ENCODE measurements at regions not wholly inside any gene's neighbourhood (a gene's known extent, or its start where the extent isn't known, plus 50 kb on each side); places are given as distances from the start of the nearest gene placed in this dataset.
"Not testable (repeated sequence)": the region's sequence is repeated elsewhere in the genome, so short reads cannot be mapped to it uniquely, and the experiment has no call there.

DNA sequence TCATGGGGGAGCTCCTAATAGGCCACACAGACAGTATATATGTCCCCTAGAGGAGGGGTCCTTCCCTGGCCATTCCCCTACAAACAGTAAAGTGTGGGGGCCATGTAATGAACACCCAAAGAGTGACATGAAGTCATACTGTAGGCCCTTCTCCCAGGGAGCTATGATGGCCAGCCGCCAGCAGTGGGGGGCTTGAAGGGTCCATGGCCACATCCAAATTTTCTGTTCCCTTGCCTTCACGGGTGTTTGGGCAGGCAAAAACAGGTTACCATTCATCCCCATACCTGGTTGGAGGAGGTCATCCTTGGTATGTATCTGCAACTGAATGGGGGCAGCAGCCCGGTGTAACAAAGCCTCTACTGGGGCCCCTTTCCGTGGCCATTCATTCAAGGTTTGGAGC lies 2118.0 kb downstream of the LRRC4C start:
- Mint-ChIP-seq H3K27me3 (ENCODE audit: insufficient read depth) (no peaks in the 10 kb centered on the region), H3K36me3 (ENCODE audit: low read depth) (no peaks in the 10 kb centered on the region), H3K9me3 (peaks cover 34% of the 10 kb centered on the region), H3K4me1 (no peaks in the 10 kb centered on the region), H3K4me3 (no peak overlapping the region), H3K27ac (no peak overlapping the region)
- H3K9me3 ChIP-seq (ENCODE audit: control insufficient read depth, low read length) = peaks cover 32% of the 10 kb centered on the region
- no peak overlapping the region for H3K9ac ChIP-seq (ENCODE audit: extremely low read depth, low read length, poor library complexity, severe bottlenecking)
- 95 to 100% methylated on average over 2 to 4 of the region's 4 CpGs for WGBS, 2 experiments (ENCODE audit: insufficient coverage in 1 of 2, insufficient read length in 1 of 2)
- DNase-seq = no peak
- TF ChIP-seq, protein P1, sequence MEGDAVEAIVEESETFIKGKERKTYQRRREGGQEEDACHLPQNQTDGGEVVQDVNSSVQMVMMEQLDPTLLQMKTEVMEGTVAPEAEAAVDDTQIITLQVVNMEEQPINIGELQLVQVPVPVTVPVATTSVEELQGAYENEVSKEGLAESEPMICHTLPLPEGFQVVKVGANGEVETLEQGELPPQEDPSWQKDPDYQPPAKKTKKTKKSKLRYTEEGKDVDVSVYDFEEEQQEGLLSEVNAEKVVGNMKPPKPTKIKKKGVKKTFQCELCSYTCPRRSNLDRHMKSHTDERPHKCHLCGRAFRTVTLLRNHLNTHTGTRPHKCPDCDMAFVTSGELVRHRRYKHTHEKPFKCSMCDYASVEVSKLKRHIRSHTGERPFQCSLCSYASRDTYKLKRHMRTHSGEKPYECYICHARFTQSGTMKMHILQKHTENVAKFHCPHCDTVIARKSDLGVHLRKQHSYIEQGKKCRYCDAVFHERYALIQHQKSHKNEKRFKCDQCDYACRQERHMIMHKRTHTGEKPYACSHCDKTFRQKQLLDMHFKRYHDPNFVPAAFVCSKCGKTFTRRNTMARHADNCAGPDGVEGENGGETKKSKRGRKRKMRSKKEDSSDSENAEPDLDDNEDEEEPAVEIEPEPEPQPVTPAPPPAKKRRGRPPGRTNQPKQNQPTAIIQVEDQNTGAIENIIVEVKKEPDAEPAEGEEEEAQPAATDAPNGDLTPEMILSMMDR (conservative IDR thresholded peaks at IDR 0.05) = no peak
- H3K27me3 ChIP-seq (ENCODE audit: control insufficient read depth, insufficient read depth, low read length, poor library complexity, severe bottlenecking) = no peaks in the 10 kb centered on the region
- H3K27ac ChIP-seq (ENCODE audit: low read depth, low read length) = no peak overlapping the region
- no peaks in the 10 kb centered on the region for H3K36me3 ChIP-seq (ENCODE audit: control insufficient read depth, insufficient read depth, low read length)
- no peaks in the 10 kb centered on the region for H3K4me1 ChIP-seq (ENCODE audit: control insufficient read depth, insufficient read depth, low read length)
- H3K4me3 ChIP-seq (ENCODE audit: low read length) = no peak overlapping the region

DNA sequence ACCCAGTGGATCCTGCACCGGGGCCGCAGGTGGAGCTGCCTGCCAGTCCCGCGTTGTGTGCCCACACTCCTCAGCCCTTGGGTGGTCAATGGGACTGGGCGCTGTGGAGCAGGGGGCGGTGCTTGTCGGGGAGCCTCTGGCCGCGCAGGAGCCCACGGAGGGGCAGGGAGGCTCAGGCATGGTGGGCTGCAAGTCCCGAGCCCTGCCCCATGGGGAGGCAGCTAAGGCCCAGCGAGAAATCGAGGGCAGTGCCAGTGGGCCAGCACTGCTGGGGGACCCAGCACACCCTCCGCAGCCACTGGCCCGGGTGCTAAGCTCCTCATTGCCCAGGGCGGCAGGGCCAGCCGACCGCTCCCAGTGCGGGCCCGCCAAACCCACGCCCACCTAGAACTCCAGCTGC lies 2126.4 kb downstream of the LRRC4C start:
- H3K4me3 Mint-ChIP-seq; H3K4me1 ChIP-seq (ENCODE audit: control insufficient read depth, insufficient read depth, low read length); H3K36me3 ChIP-seq (ENCODE audit: control insufficient read depth, insufficient read depth, low read length); H3K9ac ChIP-seq (ENCODE audit: extremely low read depth, low read length, poor library complexity, severe bottlenecking); DNase-seq; H3K36me3 Mint-ChIP-seq (ENCODE audit: low read depth); H3K27ac Mint-ChIP-seq; H3K27me3 Mint-ChIP-seq (ENCODE audit: insufficient read depth); H3K9me3 ChIP-seq (ENCODE audit: control insufficient read depth, low read length); H3K27me3 ChIP-seq (ENCODE audit: control insufficient read depth, insufficient read depth, low read length, poor library complexity, severe bottlenecking); H3K4me3 ChIP-seq (ENCODE audit: low read length); H3K4me1 Mint-ChIP-seq; H3K27ac ChIP-seq (ENCODE audit: low read depth, low read length): not testable (repeated sequence)
- WGBS, 2 experiments (ENCODE audit: insufficient coverage in 1 of 2, insufficient read length in 1 of 2) = 54 to 79% methylated on average over 3 to 21 of the region's 21 CpGs
- peaks cover 34% of the 10 kb centered on the region for H3K9me3 Mint-ChIP-seq

DNA sequence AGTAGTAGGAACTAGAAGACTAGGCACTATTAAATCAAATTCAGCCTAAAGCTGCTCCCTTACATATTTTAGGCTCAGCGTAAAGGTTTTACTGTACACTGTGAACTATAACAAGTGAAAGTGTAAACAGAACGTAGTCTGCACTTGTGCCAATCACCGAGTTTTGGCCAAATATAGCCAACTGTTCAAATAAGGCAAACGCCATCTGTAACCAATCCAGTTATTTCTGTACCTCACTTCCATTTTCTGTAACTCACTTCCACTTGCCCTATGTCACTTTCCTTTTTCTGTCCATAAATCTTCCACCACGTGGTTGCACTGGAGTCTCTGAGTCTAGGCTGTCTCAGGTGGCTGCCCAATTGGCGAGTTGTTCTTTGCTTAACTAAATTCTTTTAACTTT lies 2132.2 kb downstream of the LRRC4C start:
- Histone ChIP-seq H3K27me3 (ENCODE audit: control insufficient read depth, insufficient read depth, low read length, poor library complexity, severe bottlenecking) (no peaks in the 10 kb centered on the region), H3K9me3 (ENCODE audit: control insufficient read depth, low read length) (no peaks in the 10 kb centered on the region), H3K4me1 (ENCODE audit: control insufficient read depth, insufficient read depth, low read length) (no peaks in the 10 kb centered on the region), H3K36me3 (ENCODE audit: control insufficient read depth, insufficient read depth, low read length) (no peaks in the 10 kb centered on the region), H3K27ac (ENCODE audit: low read depth, low read length) (no peak overlapping the region), H3K9ac (ENCODE audit: extremely low read depth, low read length, poor library complexity, severe bottlenecking) (no peak overlapping the region), H3K4me3 (ENCODE audit: low read length) (no peak overlapping the region)
- WGBS, 2 experiments (ENCODE audit: insufficient coverage in 1 of 2, insufficient read length in 1 of 2) = 75% methylated on average over 4 to 5 of the region's 6 CpGs
- TF ChIP-seq, protein P1 (conservative IDR thresholded peaks at IDR 0.05) = no peak
- Mint-ChIP-seq H3K4me3 (no peak overlapping the region), H3K4me1 (no peaks in the 10 kb centered on the region), H3K27ac (no peak overlapping the region), H3K27me3 (ENCODE audit: insufficient read depth) (no peaks in the 10 kb centered on the region), H3K36me3 (ENCODE audit: low read depth) (no peaks in the 10 kb centered on the region), H3K9me3 (peaks cover 17% of the 10 kb centered on the region)
- no peak for DNase-seq

DNA sequence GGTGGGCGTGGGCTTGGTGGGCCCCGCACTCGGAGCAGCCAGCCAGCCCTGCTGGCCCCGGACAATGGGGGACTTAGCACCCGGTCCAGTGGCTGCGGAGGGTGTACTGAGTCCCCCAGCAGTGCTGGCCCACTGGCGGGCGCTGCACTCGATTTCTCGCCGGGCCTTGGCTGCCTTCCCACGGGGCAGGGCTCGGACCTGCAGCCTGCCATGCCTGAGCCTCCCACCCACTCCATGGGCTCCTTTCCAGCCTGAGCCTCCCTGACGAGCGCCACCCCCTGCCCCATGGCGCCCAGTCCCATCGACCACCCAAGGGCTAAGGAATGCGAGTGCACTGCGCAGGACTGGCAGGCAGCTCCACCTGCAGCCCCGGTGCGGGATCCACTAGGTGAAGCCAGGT lies 2147.6 kb downstream of the LRRC4C start:
- not testable (repeated sequence) for H3K36me3 ChIP-seq (ENCODE audit: control insufficient read depth, insufficient read depth, low read length); H3K4me1 Mint-ChIP-seq; H3K4me3 Mint-ChIP-seq; H3K36me3 Mint-ChIP-seq (ENCODE audit: low read depth); H3K27ac ChIP-seq (ENCODE audit: low read depth, low read length); H3K9ac ChIP-seq (ENCODE audit: extremely low read depth, low read length, poor library complexity, severe bottlenecking); H3K27me3 ChIP-seq (ENCODE audit: control insufficient read depth, insufficient read depth, low read length, poor library complexity, severe bottlenecking); H3K27ac Mint-ChIP-seq; H3K4me1 ChIP-seq (ENCODE audit: control insufficient read depth, insufficient read depth, low read length); DNase-seq; H3K27me3 Mint-ChIP-seq (ENCODE audit: insufficient read depth); H3K9me3 ChIP-seq (ENCODE audit: control insufficient read depth, low read length); H3K4me3 ChIP-seq (ENCODE audit: low read length)
- WGBS, 2 experiments (ENCODE audit: insufficient coverage in 1 of 2, insufficient read length in 1 of 2) = 97 to 100% methylated on average over 5 to 21 of the region's 21 CpGs
- H3K9me3 Mint-ChIP-seq = peaks cover 17% of the 10 kb centered on the region
